ENCODE measurements at regions not wholly inside any gene's neighbourhood (a gene's known extent, or its start where the extent isn't known, plus 50 kb on each side); places are given as distances from the start of the nearest gene placed in this dataset.
"Not testable (repeated sequence)": the region's sequence is repeated elsewhere in the genome, so short reads cannot be mapped to it uniquely, and the experiment has no call there.

GRCh38 chr5:109630093-109630492, 59.6 kb upstream of the MAN2A1 start:
- H3K4me3 ChIP-seq = no peak overlapping the region
- TF ChIP-seq CTCF (IDR thresholded peaks at IDR 0.05) = no peak
- intact Hi-C loops (cut with DNase I) = no loop called here
- 23 to 30% (median 24%) methylated on average over 4 of the region's 4 CpGs for WGBS, 3 donors
- no peaks in the 10 kb centered on the region for H3K36me3 ChIP-seq (ENCODE audit: insufficient read depth in 1 of 2, low read depth in 1 of 2)
- ATAC-seq (no peak), DNase-seq (no peak)
- H3K9me3 ChIP-seq = no peaks in the 10 kb centered on the region
- no peaks in the 10 kb centered on the region for H3K4me1 ChIP-seq
- no peak overlapping the region for H3K27ac ChIP-seq
- H3K27me3 ChIP-seq (ENCODE audit: insufficient read depth in 3 of 3, low read length in 2 of 3) = peaks cover 0 to 5% (median 0%) of the 10 kb centered on the region in 3 donors

- Histone ChIP-seq H3K27me3 (ENCODE audit: insufficient read depth in 3 of 3, low read length in 2 of 3) (peaks cover 0 to 5% (median 0%) of the 10 kb centered on the region in 3 donors), H3K27ac (no peak overlapping the region), H3K9me3 (no peaks in the 10 kb centered on the region), H3K4me1 (no peaks in the 10 kb centered on the region), H3K36me3 (ENCODE audit: insufficient read depth in 1 of 2, low read depth in 1 of 2) (no peaks in the 10 kb centered on the region), H3K4me3 (no peak overlapping the region)
- DNase-seq (no peak), ATAC-seq (no peak)
- WGBS, 3 donors = 90 to 92% (median 91%) methylated on average over 3 of the region's 3 CpGs
- intact Hi-C loops (cut with DNase I) = no loop called here
- TF ChIP-seq CTCF (IDR thresholded peaks at IDR 0.05) = no peak
These were observed 61.1 kb upstream of the MAN2A1 start for GRCh38 chr5:109628591-109628990.

- ATAC-seq; DNase-seq; H3K4me1 ChIP-seq; H3K27me3 ChIP-seq (ENCODE audit: insufficient read depth in 3 of 3, low read length in 2 of 3); H3K27ac ChIP-seq; H3K4me3 ChIP-seq; intact Hi-C loops (cut with DNase I); H3K9me3 ChIP-seq; H3K36me3 ChIP-seq (ENCODE audit: insufficient read depth in 1 of 2, low read depth in 1 of 2): not testable (repeated sequence)
- 90 to 97% (median 95%) methylated on average over 5 of the region's 5 CpGs for WGBS, 3 donors
These were observed 68.5 kb upstream of the MAN2A1 start for GRCh38 chr5:109621266-109621665.

DNA sequence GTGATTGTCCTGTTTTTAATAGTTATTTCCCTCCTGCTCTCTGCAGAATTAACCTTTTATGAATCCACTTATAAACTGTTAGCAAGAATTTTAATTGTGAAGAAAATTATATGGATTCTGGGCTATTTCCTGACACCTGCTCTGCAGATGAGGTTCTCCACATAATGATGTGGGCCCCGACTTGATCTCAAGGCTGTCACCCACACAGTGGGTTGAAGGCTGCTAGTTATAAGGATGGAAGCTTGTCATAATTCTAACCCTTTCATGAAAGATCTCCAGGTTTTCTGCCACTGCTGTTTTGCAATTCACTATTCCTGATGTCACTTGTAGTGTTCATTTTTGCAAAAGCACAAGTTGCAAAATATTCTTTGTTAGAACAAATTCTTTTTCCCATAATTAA, 69.1 kb upstream of the MAN2A1 start:
- ATAC-seq (no peak), DNase-seq (no peak)
- Histone ChIP-seq H3K4me3 (no peak overlapping the region), H3K36me3 (ENCODE audit: insufficient read depth in 1 of 2, low read depth in 1 of 2) (no peaks in the 10 kb centered on the region), H3K4me1 (no peaks in the 10 kb centered on the region), H3K27ac (no peak overlapping the region), H3K9me3 (no peaks in the 10 kb centered on the region), H3K27me3 (ENCODE audit: insufficient read depth in 3 of 3, low read length in 2 of 3) (no peaks in the 10 kb centered on the region)
- WGBS, 3 donors = 38 to 48% (median 45%) methylated on average over 1 of the region's 1 CpG
- intact Hi-C loops (cut with DNase I) = no loop called here
- no peak for TF ChIP-seq CTCF (IDR thresholded peaks at IDR 0.05)

- no peak for TF ChIP-seq CTCF (IDR thresholded peaks at IDR 0.05)
- ATAC-seq (no peak), DNase-seq (no peak)
- Histone ChIP-seq H3K36me3 (ENCODE audit: insufficient read depth in 1 of 2, low read depth in 1 of 2) (no peaks in the 10 kb centered on the region), H3K27ac (no peak overlapping the region), H3K4me1 (no peaks in the 10 kb centered on the region), H3K4me3 (no peak overlapping the region), H3K27me3 (ENCODE audit: insufficient read depth in 3 of 3, low read length in 2 of 3) (no peaks in the 10 kb centered on the region), H3K9me3 (no peaks in the 10 kb centered on the region)
- intact Hi-C loops (cut with DNase I) = no loop called here
These were observed 70.1 kb upstream of the MAN2A1 start for GRCh38 chr5:109619606-109620005.
